ENCODE measurements at regions not wholly inside any gene's neighbourhood (a gene's known extent, or its start where the extent isn't known, plus 50 kb on each side); places are given as distances from the start of the nearest gene placed in this dataset.

DNA sequence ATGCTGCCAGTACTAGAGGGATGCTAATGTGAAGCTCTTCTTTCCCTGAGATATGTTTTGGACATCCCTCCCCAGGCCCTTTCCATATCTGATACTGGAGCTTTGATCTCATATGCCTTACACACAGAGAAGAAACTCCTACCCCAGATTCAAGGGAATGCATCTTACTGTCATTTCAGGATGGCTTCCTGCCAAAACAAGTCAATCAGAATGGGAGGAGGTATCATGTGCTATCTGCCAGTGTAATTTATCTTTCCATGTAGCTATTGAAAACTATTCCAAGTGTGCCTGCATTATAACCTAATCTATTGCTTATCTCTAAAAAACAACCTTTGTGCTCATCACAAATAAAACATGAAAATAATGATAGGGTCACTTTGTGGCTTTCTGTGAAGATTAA, 269.9 kb upstream of the SETBP1 start:
- TF ChIP-seq, protein P1, sequence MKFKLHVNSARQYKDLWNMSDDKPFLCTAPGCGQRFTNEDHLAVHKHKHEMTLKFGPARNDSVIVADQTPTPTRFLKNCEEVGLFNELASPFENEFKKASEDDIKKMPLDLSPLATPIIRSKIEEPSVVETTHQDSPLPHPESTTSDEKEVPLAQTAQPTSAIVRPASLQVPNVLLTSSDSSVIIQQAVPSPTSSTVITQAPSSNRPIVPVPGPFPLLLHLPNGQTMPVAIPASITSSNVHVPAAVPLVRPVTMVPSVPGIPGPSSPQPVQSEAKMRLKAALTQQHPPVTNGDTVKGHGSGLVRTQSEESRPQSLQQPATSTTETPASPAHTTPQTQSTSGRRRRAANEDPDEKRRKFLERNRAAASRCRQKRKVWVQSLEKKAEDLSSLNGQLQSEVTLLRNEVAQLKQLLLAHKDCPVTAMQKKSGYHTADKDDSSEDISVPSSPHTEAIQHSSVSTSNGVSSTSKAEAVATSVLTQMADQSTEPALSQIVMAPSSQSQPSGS (CRISPR knock-in tag; IDR thresholded peaks at IDR 0.05; ENCODE audit: borderline replicate concordance, low read depth): no peak
- TF ChIP-seq, protein P2, sequence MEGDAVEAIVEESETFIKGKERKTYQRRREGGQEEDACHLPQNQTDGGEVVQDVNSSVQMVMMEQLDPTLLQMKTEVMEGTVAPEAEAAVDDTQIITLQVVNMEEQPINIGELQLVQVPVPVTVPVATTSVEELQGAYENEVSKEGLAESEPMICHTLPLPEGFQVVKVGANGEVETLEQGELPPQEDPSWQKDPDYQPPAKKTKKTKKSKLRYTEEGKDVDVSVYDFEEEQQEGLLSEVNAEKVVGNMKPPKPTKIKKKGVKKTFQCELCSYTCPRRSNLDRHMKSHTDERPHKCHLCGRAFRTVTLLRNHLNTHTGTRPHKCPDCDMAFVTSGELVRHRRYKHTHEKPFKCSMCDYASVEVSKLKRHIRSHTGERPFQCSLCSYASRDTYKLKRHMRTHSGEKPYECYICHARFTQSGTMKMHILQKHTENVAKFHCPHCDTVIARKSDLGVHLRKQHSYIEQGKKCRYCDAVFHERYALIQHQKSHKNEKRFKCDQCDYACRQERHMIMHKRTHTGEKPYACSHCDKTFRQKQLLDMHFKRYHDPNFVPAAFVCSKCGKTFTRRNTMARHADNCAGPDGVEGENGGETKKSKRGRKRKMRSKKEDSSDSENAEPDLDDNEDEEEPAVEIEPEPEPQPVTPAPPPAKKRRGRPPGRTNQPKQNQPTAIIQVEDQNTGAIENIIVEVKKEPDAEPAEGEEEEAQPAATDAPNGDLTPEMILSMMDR (IDR thresholded peaks at IDR 0.05): no peak
- TF ChIP-seq ZNF138 (CRISPR knock-in tag; conservative IDR thresholded peaks at IDR 0.05) (no peak), SP1 (CRISPR knock-in tag; conservative IDR thresholded peaks at IDR 0.05) (no peak), ZSCAN18 (CRISPR knock-in tag; IDR thresholded peaks at IDR 0.05) (no peak), ZNF425 (CRISPR knock-in tag; conservative IDR thresholded peaks at IDR 0.05) (no peak), CBFB (CRISPR knock-in tag; IDR thresholded peaks at IDR 0.05; ENCODE audit: low read depth) (no peak), ATF3 (CRISPR knock-in tag; conservative IDR thresholded peaks at IDR 0.05) (no peak), PRDM15 (CRISPR knock-in tag; IDR thresholded peaks at IDR 0.05) (no peak), TEAD4 (CRISPR knock-in tag; IDR thresholded peaks at IDR 0.05) (no peak), CREB1 (CRISPR knock-in tag; IDR thresholded peaks at IDR 0.05) (no peak), NR3C1 (CRISPR knock-in tag; conservative IDR thresholded peaks at IDR 0.05; ENCODE audit: low read depth) (no peak), IRF1 (CRISPR knock-in tag; IDR thresholded peaks at IDR 0.05) (no peak)
- TF ChIP-seq, protein P3, sequence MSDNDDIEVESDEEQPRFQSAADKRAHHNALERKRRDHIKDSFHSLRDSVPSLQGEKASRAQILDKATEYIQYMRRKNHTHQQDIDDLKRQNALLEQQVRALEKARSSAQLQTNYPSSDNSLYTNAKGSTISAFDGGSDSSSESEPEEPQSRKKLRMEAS (CRISPR knock-in tag; IDR thresholded peaks at IDR 0.05): no peak
